Suprapubic skin (tissue), 4 donors: ENCODE measurements at regions not wholly inside any gene's neighbourhood (a gene's known extent, or its start where the extent isn't known, plus 50 kb on each side); places are given as distances from the start of the nearest gene placed in this dataset.

ENCODE experiments used
- CTCF ChIP-seq, 2 donors: fragments of 200-600 bp in 1 of 2; fragments of 450-650 bp in 1 of 2; sonication (generic) in 1 of 2; IDR thresholded peaks; one replicate each; pipeline ENCODE4 v1.5.1; 2016 to 2019; ENCODE audit warnings: antibody characterized with exemption in 2 of 2, mild to moderate bottlenecking in 1 of 2, moderate library complexity in 1 of 2
- EP300 ChIP-seq: sonication (generic); formaldehyde crosslinking; IDR thresholded peaks from one replicate; pipeline ENCODE4 v1.6.1; 2017; ENCODE audit warnings: antibody characterized with exemption
- POLR2A ChIP-seq, 2 donors: fragments of 450-650 bp; IDR thresholded peaks; one replicate each; pipeline ENCODE4 v1.6.1; 2017; ENCODE audit warnings: antibody characterized with exemption in 2 of 2, mild to moderate bottlenecking in 2 of 2, moderate library complexity in 2 of 2
- POLR2AphosphoS5 ChIP-seq, 3 donors: sonication (generic); formaldehyde crosslinking; IDR thresholded peaks; one replicate each; pipeline ENCODE4 v1.6.1; 2017; ENCODE audit warnings: antibody characterized with exemption in 3 of 3

GRCh38 chr18:78056011-78056410 is 806.4 kb downstream of the GALR1 start:
- TF ChIP-seq CTCF (IDR thresholded peaks at IDR 0.05), result no peak
- no peak for TF ChIP-seq POLR2A (IDR thresholded peaks at IDR 0.05)
- TF ChIP-seq POLR2AphosphoS5 (IDR thresholded peaks at IDR 0.05), result no peak
- TF ChIP-seq EP300, result no peak
